ENCODE measurements at regions not wholly inside any gene's neighbourhood (a gene's known extent, or its start where the extent isn't known, plus 50 kb on each side); places are given as distances from the start of the nearest gene placed in this dataset.

DNA sequence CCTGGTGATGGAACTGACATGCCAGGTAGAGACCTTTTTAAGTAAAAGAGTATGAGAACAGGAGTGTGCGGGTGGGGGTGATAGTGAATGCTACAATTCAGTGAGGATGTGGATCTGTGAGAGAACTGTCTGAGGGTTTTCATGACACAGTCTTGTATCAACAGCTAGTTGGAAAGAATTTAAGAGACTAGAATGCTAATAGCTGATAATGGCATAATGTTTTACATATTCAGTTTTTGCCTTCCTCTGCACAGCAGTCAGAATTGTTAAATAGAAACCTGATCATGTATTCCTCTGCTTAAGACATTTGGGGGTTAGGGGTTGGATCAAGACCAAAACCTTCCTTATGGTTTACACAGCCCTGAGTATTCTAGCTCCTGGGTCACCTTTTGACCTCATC is 152.8 kb upstream of the ZRANB2 start:
- TF ChIP-seq, protein P1, sequence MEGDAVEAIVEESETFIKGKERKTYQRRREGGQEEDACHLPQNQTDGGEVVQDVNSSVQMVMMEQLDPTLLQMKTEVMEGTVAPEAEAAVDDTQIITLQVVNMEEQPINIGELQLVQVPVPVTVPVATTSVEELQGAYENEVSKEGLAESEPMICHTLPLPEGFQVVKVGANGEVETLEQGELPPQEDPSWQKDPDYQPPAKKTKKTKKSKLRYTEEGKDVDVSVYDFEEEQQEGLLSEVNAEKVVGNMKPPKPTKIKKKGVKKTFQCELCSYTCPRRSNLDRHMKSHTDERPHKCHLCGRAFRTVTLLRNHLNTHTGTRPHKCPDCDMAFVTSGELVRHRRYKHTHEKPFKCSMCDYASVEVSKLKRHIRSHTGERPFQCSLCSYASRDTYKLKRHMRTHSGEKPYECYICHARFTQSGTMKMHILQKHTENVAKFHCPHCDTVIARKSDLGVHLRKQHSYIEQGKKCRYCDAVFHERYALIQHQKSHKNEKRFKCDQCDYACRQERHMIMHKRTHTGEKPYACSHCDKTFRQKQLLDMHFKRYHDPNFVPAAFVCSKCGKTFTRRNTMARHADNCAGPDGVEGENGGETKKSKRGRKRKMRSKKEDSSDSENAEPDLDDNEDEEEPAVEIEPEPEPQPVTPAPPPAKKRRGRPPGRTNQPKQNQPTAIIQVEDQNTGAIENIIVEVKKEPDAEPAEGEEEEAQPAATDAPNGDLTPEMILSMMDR (IDR thresholded peaks at IDR 0.05), result no peak
- TF ChIP-seq EP300 (IDR thresholded peaks at IDR 0.05) (no peak), POLR2A (IDR thresholded peaks at IDR 0.05; ENCODE audit: low read depth) (no peak)
